ENCODE measurements at regions not wholly inside any gene's neighbourhood (a gene's known extent, or its start where the extent isn't known, plus 50 kb on each side); places are given as distances from the start of the nearest gene placed in this dataset.
"Not testable (repeated sequence)": the region's sequence is repeated elsewhere in the genome, so short reads cannot be mapped to it uniquely, and the experiment has no call there.

GRCh38 chr16:18131587-18131986 lies 204.9 kb downstream of the NPIPA8 start:
- not testable (repeated sequence) for H3K27me3 Mint-ChIP-seq; DNase-seq; H3K4me3 Mint-ChIP-seq; H3K9me3 ChIP-seq (ENCODE audit: control insufficient read depth, low read length, poor library complexity, severe bottlenecking); H3K36me3 Mint-ChIP-seq (ENCODE audit: low read depth); H3K27ac Mint-ChIP-seq; H3K4me1 Mint-ChIP-seq
- ATAC-seq, result peak; percentile 75

- H3K4me3 Mint-ChIP-seq; DNase-seq; H3K36me3 Mint-ChIP-seq (ENCODE audit: low read depth); H3K4me1 Mint-ChIP-seq; H3K27me3 Mint-ChIP-seq; H3K9me3 ChIP-seq (ENCODE audit: control insufficient read depth, low read length, poor library complexity, severe bottlenecking); H3K27ac Mint-ChIP-seq; ATAC-seq: not testable (repeated sequence)
Measured at GRCh38 chr16:18130478-18131120, 205.9 kb downstream of the NPIPA8 start.

- H3K27ac Mint-ChIP-seq; H3K4me3 Mint-ChIP-seq; H3K9me3 ChIP-seq (ENCODE audit: control insufficient read depth, low read length, poor library complexity, severe bottlenecking); H3K36me3 Mint-ChIP-seq (ENCODE audit: low read depth); H3K4me1 Mint-ChIP-seq; DNase-seq; H3K27me3 Mint-ChIP-seq; ATAC-seq: not testable (repeated sequence)
Measured at GRCh38 chr16:18127033-18127432, 209.5 kb downstream of the NPIPA8 start.

- ATAC-seq; H3K9me3 ChIP-seq (ENCODE audit: control insufficient read depth, low read length, poor library complexity, severe bottlenecking); H3K27ac Mint-ChIP-seq; H3K4me1 Mint-ChIP-seq; H3K4me3 Mint-ChIP-seq; DNase-seq; H3K36me3 Mint-ChIP-seq (ENCODE audit: low read depth): not testable (repeated sequence)
- peaks cover 10% of the 10 kb centered on the region for H3K27me3 Mint-ChIP-seq
Measured at GRCh38 chr16:18119092-18119491, 217.4 kb downstream of the NPIPA8 start.

GRCh38 chr16:18118684-18119083 lies 217.9 kb downstream of the NPIPA8 start:
- not testable (repeated sequence) for DNase-seq; H3K4me1 Mint-ChIP-seq; H3K27ac Mint-ChIP-seq; H3K9me3 ChIP-seq (ENCODE audit: control insufficient read depth, low read length, poor library complexity, severe bottlenecking); H3K4me3 Mint-ChIP-seq; ATAC-seq; H3K36me3 Mint-ChIP-seq (ENCODE audit: low read depth)
- peaks cover 10% of the 10 kb centered on the region for H3K27me3 Mint-ChIP-seq

- H3K27me3 Mint-ChIP-seq, result peaks cover 10% of the 10 kb centered on the region
- DNase-seq; ATAC-seq; H3K9me3 ChIP-seq (ENCODE audit: control insufficient read depth, low read length, poor library complexity, severe bottlenecking); H3K4me1 Mint-ChIP-seq; H3K4me3 Mint-ChIP-seq; H3K27ac Mint-ChIP-seq; H3K36me3 Mint-ChIP-seq (ENCODE audit: low read depth): not testable (repeated sequence)
Measured at GRCh38 chr16:18118071-18118470, 218.5 kb downstream of the NPIPA8 start.

- H3K27me3 Mint-ChIP-seq; ATAC-seq; DNase-seq; H3K4me3 Mint-ChIP-seq; H3K9me3 ChIP-seq (ENCODE audit: control insufficient read depth, low read length, poor library complexity, severe bottlenecking); H3K36me3 Mint-ChIP-seq (ENCODE audit: low read depth); H3K27ac Mint-ChIP-seq; H3K4me1 Mint-ChIP-seq: not testable (repeated sequence)
Measured at GRCh38 chr16:18104412-18104811, 232.1 kb downstream of the NPIPA8 start.

GRCh38 chr16:18101077-18101476 lies 235.5 kb downstream of the NPIPA8 start:
- not testable (repeated sequence) for H3K36me3 Mint-ChIP-seq (ENCODE audit: low read depth); H3K4me1 Mint-ChIP-seq; H3K4me3 Mint-ChIP-seq; DNase-seq; H3K9me3 ChIP-seq (ENCODE audit: control insufficient read depth, low read length, poor library complexity, severe bottlenecking); ATAC-seq; H3K27me3 Mint-ChIP-seq; H3K27ac Mint-ChIP-seq

- not testable (repeated sequence) for H3K36me3 Mint-ChIP-seq (ENCODE audit: low read depth); H3K9me3 ChIP-seq (ENCODE audit: control insufficient read depth, low read length, poor library complexity, severe bottlenecking); ATAC-seq
Measured at GRCh38 chr16:18092605-18093004, 243.9 kb downstream of the NPIPA8 start.

GRCh38 chr16:18080658-18081363 lies 255.7 kb downstream of the NPIPA8 start:
- not testable (repeated sequence) for DNase-seq; H3K9me3 ChIP-seq (ENCODE audit: control insufficient read depth, low read length, poor library complexity, severe bottlenecking); H3K27me3 Mint-ChIP-seq; H3K36me3 Mint-ChIP-seq (ENCODE audit: low read depth); H3K27ac Mint-ChIP-seq; H3K4me1 Mint-ChIP-seq; ATAC-seq; H3K4me3 Mint-ChIP-seq

More at GRCh38 chr16:18092605-18093004, 243.9 kb downstream of the NPIPA8 start:
- DNase-seq, H3K27me3 Mint-ChIP-seq, H3K4me1 Mint-ChIP-seq, H3K27ac Mint-ChIP-seq, H3K4me3 Mint-ChIP-seq: not testable (repeated sequence)

- H3K27me3 Mint-ChIP-seq; H3K27ac Mint-ChIP-seq; H3K4me1 Mint-ChIP-seq; H3K9me3 ChIP-seq (ENCODE audit: control insufficient read depth, low read length, poor library complexity, severe bottlenecking); ATAC-seq; DNase-seq; H3K4me3 Mint-ChIP-seq; H3K36me3 Mint-ChIP-seq (ENCODE audit: low read depth): not testable (repeated sequence)
Measured at GRCh38 chr16:18077910-18078309, 258.6 kb downstream of the NPIPA8 start.

- H3K36me3 Mint-ChIP-seq (ENCODE audit: low read depth), result no peaks in the 10 kb centered on the region
- no peak for DNase-seq
- H3K27ac Mint-ChIP-seq, result no peak overlapping the region
- H3K4me3 Mint-ChIP-seq, result no peak overlapping the region
- H3K4me1 Mint-ChIP-seq, result no peaks in the 10 kb centered on the region
- H3K9me3 ChIP-seq (ENCODE audit: control insufficient read depth, low read length, poor library complexity, severe bottlenecking), result no peaks in the 10 kb centered on the region
- no peak for ATAC-seq
- H3K27me3 Mint-ChIP-seq, result peaks cover 17% of the 10 kb centered on the region
Measured at GRCh38 chr16:18072161-18072560, 264.4 kb downstream of the NPIPA8 start.

GRCh38 chr16:18069683-18070082 lies 266.9 kb downstream of the NPIPA8 start:
- Mint-ChIP-seq H3K36me3 (ENCODE audit: low read depth) (no peaks in the 10 kb centered on the region), H3K27me3 (peaks cover 24% of the 10 kb centered on the region), H3K4me1 (no peaks in the 10 kb centered on the region), H3K27ac (no peak overlapping the region), H3K4me3 (no peak overlapping the region)
- no peak for ATAC-seq
- DNase-seq, result no peak
- no peaks in the 10 kb centered on the region for H3K9me3 ChIP-seq (ENCODE audit: control insufficient read depth, low read length, poor library complexity, severe bottlenecking)

GRCh38 chr16:18068477-18068876 lies 268.1 kb downstream of the NPIPA8 start:
- Mint-ChIP-seq H3K27me3 (peaks cover 21% of the 10 kb centered on the region), H3K27ac (no peak overlapping the region), H3K36me3 (ENCODE audit: low read depth) (no peaks in the 10 kb centered on the region), H3K4me1 (no peaks in the 10 kb centered on the region), H3K4me3 (no peak overlapping the region)
- H3K9me3 ChIP-seq (ENCODE audit: control insufficient read depth, low read length, poor library complexity, severe bottlenecking), result no peaks in the 10 kb centered on the region
- no peak for DNase-seq
- ATAC-seq, result no peak

All from T-helper 17 cell (primary cell).